GM21717 (cell line): ENCODE measurements at regions not wholly inside any gene's neighbourhood (a gene's known extent, or its start where the extent isn't known, plus 50 kb on each side); places are given as distances from the start of the nearest gene placed in this dataset.

Source experiments
- ATAC-seq: cut with Tn5 transposase; IDR thresholded peaks from one replicate; pipeline ENCODE4 v1.9.1; 2021; ENCODE audit warnings: mild to moderate bottlenecking, moderate library complexity; ENCODE audit not compliant: unreplicated experiment

GRCh38 chr13:74973935-74974879 lies 507.8 kb downstream of the TBC1D4 start:
- no peak for ATAC-seq

GRCh38 chr13:74969419-74969818 lies 512.5 kb downstream of the TBC1D4 start:
- ATAC-seq = no peak

- ATAC-seq = no peak
Observed at GRCh38 chr13:74966814-74967424, 515.0 kb downstream of the TBC1D4 start.

GRCh38 chr13:74966275-74966674 lies 515.7 kb downstream of the TBC1D4 start:
- ATAC-seq = no peak

GRCh38 chr13:74945637-74946036 lies 536.3 kb downstream of the TBC1D4 start:
- ATAC-seq = no peak

GRCh38 chr13:74931698-74932433 lies 550.1 kb downstream of the TBC1D4 start:
- ATAC-seq = no peak

- ATAC-seq = no peak
Observed at GRCh38 chr13:74930402-74931165, 551.4 kb downstream of the TBC1D4 start.

GRCh38 chr13:74929436-74929835 lies 552.5 kb downstream of the TBC1D4 start:
- ATAC-seq = no peak

GRCh38 chr13:74927823-74928222 lies 554.1 kb downstream of the TBC1D4 start:
- no peak for ATAC-seq

GRCh38 chr13:74922963-74923362 lies 559.0 kb downstream of the TBC1D4 start:
- ATAC-seq = no peak

GRCh38 chr13:74921326-74921725 lies 560.6 kb downstream of the TBC1D4 start:
- ATAC-seq = no peak

- no peak for ATAC-seq
Observed at GRCh38 chr13:74920920-74921319, 561.0 kb downstream of the TBC1D4 start.

GRCh38 chr13:74920361-74920760 lies 561.6 kb downstream of the TBC1D4 start:
- ATAC-seq = no peak

GRCh38 chr13:74919914-74920313 lies 562.1 kb downstream of the TBC1D4 start:
- ATAC-seq = no peak

GRCh38 chr13:74912898-74913297 lies 569.1 kb downstream of the TBC1D4 start:
- ATAC-seq = no peak

GRCh38 chr13:74910415-74910814 lies 571.6 kb downstream of the TBC1D4 start:
- ATAC-seq = no peak

GRCh38 chr13:74907788-74908187 lies 574.2 kb downstream of the TBC1D4 start:
- ATAC-seq = no peak

- ATAC-seq = no peak
Observed at GRCh38 chr13:74904556-74904955, 577.4 kb downstream of the TBC1D4 start.

- no peak for ATAC-seq
Observed at GRCh38 chr13:74895042-74895796, 586.8 kb downstream of the TBC1D4 start.

GRCh38 chr13:74892096-74892495 lies 589.9 kb downstream of the TBC1D4 start:
- ATAC-seq = no peak
